OCI-LY3 (cell line): ENCODE measurements at regions not wholly inside any gene's neighbourhood (a gene's known extent, or its start where the extent isn't known, plus 50 kb on each side); places are given as distances from the start of the nearest gene placed in this dataset.

Source experiments
- H2AFZ ChIP-seq: fragments of 200-600, 300-600 bp; shearing (Covaris generic); 2 replicates; pipeline ENCODE4 v1.6.0; 2014; ENCODE audit warnings: antibody characterized with exemption, low read depth, low read length
- H3K27ac ChIP-seq: fragments of 200-600, 300-600 bp; sonication (generic); 2 replicates; pipeline ENCODE4 v1.5.1; 2014; ENCODE audit warnings: mild to moderate bottlenecking, low read length, moderate library complexity, mixed read lengths
- H3K27me3 ChIP-seq: fragments of 200-600, 300-600 bp; sonication (generic); 2 replicates; pipeline ENCODE4 v1.6.1; 2014; ENCODE audit warnings: low read depth, low read length, mixed read lengths
- H3K36me3 ChIP-seq: fragments of 200-600, 300-600 bp; sonication (generic); replicated peaks from 2 replicates; pipeline ENCODE3; 2014; ENCODE audit warnings: low read depth, low read length, mixed read lengths
- H3K4me1 ChIP-seq: fragments of 300-600, 200-600 bp; sonication (generic); 2 replicates; pipeline ENCODE4 v1.6.1; 2014; ENCODE audit warnings: low read length, mixed read lengths
- H3K4me2 ChIP-seq: fragments of 200-600, 300-600 bp; sonication (generic); 2 replicates; pipeline ENCODE4 v1.6.1; 2014; ENCODE audit warnings: low read length, mixed read lengths
- H3K4me3 ChIP-seq: fragments of 300-600, 200-600 bp; sonication (generic); 2 replicates; pipeline ENCODE4 v1.5.1; 2014; ENCODE audit warnings: antibody characterized with exemption, mild to moderate bottlenecking, low read length, moderate library complexity
- H3K79me2 ChIP-seq: fragments of 300-600, 200-600 bp; shearing (Covaris generic); 2 replicates; pipeline ENCODE4 v1.6.1; 2014; ENCODE audit warnings: mild to moderate bottlenecking, low read length, mixed read lengths
- H3K9ac ChIP-seq: fragments of 300-600, 200-600 bp; shearing (Covaris generic); 2 replicates; pipeline ENCODE4 v1.6.0; 2014; ENCODE audit warnings: mild to moderate bottlenecking, low read length, moderate library complexity
- H3K9me3 ChIP-seq: fragments of 200-600, 300-600 bp; shearing (Covaris generic); 2 replicates; pipeline ENCODE4 v1.6.1; 2014; ENCODE audit warnings: low read length, mixed read lengths; ENCODE audit not compliant: insufficient read depth
- H4K20me1 ChIP-seq: fragments of 200-600, 300-600 bp; sonication (generic); 2 replicates; pipeline ENCODE4 v1.6.1; 2016; ENCODE audit warnings: low read length, mixed read lengths; ENCODE audit not compliant: insufficient read depth
- EZH2phosphoT487 ChIP-seq: fragments of 200-600 bp; shearing (Covaris generic); IDR thresholded peaks from 2 replicates; pipeline ENCODE4 v1.6.1; 2018; ENCODE audit warnings: antibody characterized with exemption, mixed run types, low read depth
- TF ChIP-seq, protein P1 (sequence below): fragments of 200-600, 300-600 bp; sonication (generic); IDR thresholded peaks from 2 replicates; pipeline ENCODE4 v1.5.1; 2014; ENCODE audit warnings: antibody characterized with exemption, low read length, low read depth

- H3K9ac ChIP-seq, result no peak overlapping the region
- peaks cover 8% of the 10 kb centered on the region; the same call in 1 of the 2 replicates for H3K27me3 ChIP-seq
- TF ChIP-seq, protein P1, sequence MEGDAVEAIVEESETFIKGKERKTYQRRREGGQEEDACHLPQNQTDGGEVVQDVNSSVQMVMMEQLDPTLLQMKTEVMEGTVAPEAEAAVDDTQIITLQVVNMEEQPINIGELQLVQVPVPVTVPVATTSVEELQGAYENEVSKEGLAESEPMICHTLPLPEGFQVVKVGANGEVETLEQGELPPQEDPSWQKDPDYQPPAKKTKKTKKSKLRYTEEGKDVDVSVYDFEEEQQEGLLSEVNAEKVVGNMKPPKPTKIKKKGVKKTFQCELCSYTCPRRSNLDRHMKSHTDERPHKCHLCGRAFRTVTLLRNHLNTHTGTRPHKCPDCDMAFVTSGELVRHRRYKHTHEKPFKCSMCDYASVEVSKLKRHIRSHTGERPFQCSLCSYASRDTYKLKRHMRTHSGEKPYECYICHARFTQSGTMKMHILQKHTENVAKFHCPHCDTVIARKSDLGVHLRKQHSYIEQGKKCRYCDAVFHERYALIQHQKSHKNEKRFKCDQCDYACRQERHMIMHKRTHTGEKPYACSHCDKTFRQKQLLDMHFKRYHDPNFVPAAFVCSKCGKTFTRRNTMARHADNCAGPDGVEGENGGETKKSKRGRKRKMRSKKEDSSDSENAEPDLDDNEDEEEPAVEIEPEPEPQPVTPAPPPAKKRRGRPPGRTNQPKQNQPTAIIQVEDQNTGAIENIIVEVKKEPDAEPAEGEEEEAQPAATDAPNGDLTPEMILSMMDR, result no peak
- no peak for TF ChIP-seq EZH2phosphoT487
- no peaks in the 10 kb centered on the region for H4K20me1 ChIP-seq
- no peaks in the 10 kb centered on the region for H3K9me3 ChIP-seq
- no peak overlapping the region for H3K4me3 ChIP-seq
- H3K4me1 ChIP-seq, result no peaks in the 10 kb centered on the region
- H3K27ac ChIP-seq, result no peak overlapping the region
- no peak overlapping the region for H3K4me2 ChIP-seq
- H3K36me3 ChIP-seq, result no peaks in the 10 kb centered on the region
- H2AFZ ChIP-seq, result no peak overlapping the region
- H3K79me2 ChIP-seq, result no peaks in the 10 kb centered on the region
Observed at GRCh38 chr16:77611386-77611785, 110.9 kb upstream of the NUDT7 start.

DNA sequence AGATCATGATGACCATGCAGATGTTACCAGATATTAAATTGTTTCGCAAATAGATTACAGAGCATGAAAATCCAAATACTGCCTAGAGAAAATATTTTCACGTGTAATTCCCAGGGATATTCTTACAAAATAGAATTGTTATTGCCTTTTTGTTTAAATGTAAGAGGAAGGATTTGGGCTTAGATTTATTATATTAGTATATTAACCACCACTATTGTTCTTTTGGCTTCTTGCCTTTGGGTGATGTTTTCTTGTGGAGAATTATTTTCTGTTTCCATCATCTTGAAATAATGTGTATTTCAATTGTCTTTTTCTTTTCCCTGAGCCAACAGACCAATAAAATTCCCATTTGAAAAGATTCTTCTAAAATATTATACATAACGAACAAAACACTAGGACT lies 109.7 kb upstream of the NUDT7 start:
- TF ChIP-seq, protein P1, result no peak
- H3K4me2 ChIP-seq, result no peak overlapping the region
- no peaks in the 10 kb centered on the region for H4K20me1 ChIP-seq
- no peaks in the 10 kb centered on the region for H3K36me3 ChIP-seq
- H3K9ac ChIP-seq, result no peak overlapping the region
- H3K79me2 ChIP-seq, result no peaks in the 10 kb centered on the region
- no peak overlapping the region for H3K4me3 ChIP-seq
- no peak overlapping the region for H2AFZ ChIP-seq
- H3K27ac ChIP-seq, result no peak overlapping the region
- no peaks in the 10 kb centered on the region for H3K9me3 ChIP-seq
- peaks cover 16% of the 10 kb centered on the region; the same call in 1 of the 2 replicates for H3K27me3 ChIP-seq
- no peaks in the 10 kb centered on the region for H3K4me1 ChIP-seq

DNA sequence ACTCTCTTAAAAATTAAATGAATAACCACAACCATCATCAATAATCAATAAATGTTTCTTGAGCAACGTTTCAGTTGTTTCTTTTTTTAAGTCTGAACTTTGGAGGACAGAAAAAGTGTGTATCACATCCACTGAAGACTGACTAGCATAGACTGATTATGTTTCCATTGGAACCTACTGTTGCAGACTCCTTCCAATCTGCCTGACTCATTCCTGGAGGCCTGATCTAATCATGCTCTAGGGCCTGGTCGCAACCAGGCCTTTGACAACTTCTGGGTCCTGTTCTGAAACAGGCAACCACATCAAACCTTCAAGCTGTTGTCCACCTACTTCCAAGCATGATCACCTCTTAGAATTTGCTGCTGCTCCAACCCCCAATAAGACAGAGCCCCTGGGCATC lies 109.2 kb upstream of the NUDT7 start:
- Histone ChIP-seq H3K4me2 (no peak overlapping the region), H3K27ac (no peak overlapping the region), H2AFZ (no peak overlapping the region), H3K27me3 (peaks cover 19% of the 10 kb centered on the region; the same call in 1 of the 2 replicates), H3K9ac (no peak overlapping the region), H4K20me1 (no peaks in the 10 kb centered on the region), H3K79me2 (no peaks in the 10 kb centered on the region), H3K36me3 (no peaks in the 10 kb centered on the region), H3K9me3 (no peaks in the 10 kb centered on the region), H3K4me3 (no peak overlapping the region), H3K4me1 (no peaks in the 10 kb centered on the region)
- TF ChIP-seq, protein P1, result no peak
- no peak for TF ChIP-seq EZH2phosphoT487

DNA sequence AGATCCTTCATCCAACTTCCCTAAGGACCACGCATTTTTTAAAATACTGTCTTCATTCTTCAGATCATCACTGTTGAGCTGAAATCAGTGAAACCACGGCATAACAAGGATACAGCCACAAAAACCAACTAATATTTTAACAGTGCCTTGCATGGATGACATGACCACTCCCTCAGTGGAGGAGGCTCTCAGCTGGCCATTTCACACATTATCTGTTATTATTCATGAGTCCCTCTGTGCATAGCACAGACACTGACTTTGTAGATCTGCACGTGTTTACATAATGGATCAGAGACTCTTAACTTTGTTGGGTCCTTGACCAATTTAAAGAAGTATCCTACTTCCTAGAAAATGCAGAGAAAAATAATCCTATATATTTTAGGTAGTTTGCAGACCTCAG lies 104.8 kb upstream of the NUDT7 start:
- H4K20me1 ChIP-seq, result no peaks in the 10 kb centered on the region
- no peaks in the 10 kb centered on the region for H3K9me3 ChIP-seq
- TF ChIP-seq, protein P1, result no peak
- TF ChIP-seq EZH2phosphoT487, result no peak
- H3K4me1 ChIP-seq, result no peaks in the 10 kb centered on the region
- no peak overlapping the region for H3K4me2 ChIP-seq
- no peaks in the 10 kb centered on the region for H3K36me3 ChIP-seq
- H3K4me3 ChIP-seq, result no peak overlapping the region
- peaks cover 21% of the 10 kb centered on the region; the same call in 1 of the 2 replicates for H3K27me3 ChIP-seq
- no peak overlapping the region for H3K9ac ChIP-seq
- no peak overlapping the region for H3K27ac ChIP-seq
- no peak overlapping the region for H2AFZ ChIP-seq
- no peaks in the 10 kb centered on the region for H3K79me2 ChIP-seq
